ENCODE measurements at regions not wholly inside any gene's neighbourhood (a gene's known extent, or its start where the extent isn't known, plus 50 kb on each side); places are given as distances from the start of the nearest gene placed in this dataset.

DNA sequence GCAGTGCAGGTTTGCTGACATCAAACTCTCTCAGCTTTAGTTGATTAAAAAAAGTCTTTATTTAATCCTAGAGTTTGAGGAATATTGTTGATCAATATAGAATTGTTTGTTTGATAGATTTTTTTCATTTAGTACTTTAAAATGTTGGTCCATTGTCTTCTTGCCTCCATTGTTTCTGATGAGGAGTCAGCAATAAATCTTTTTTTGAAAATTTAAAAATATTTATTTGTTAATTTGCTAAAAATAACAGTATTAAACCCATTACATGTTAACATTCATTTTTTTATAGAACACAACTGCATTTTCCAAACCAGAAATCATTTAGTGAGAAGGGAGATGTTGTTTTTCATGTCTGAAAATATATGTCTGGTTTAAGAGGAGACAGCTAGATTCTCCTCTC is 173.8 kb upstream of the USP24 start:
- TF ChIP-seq POLR2AphosphoS5 (IDR thresholded peaks at IDR 0.05; ENCODE audit: borderline replicate concordance, low read depth, low read length) (no peak), EZH2 (IDR thresholded peaks at IDR 0.05) (no peak), FOXP2 (optimal IDR thresholded peaks at IDR 0.05; ENCODE audit: control extremely low read depth, extremely low read length, insufficient read depth) (no peak)
